Spleen (tissue), 11 donors: ENCODE measurements at regions not wholly inside any gene's neighbourhood (a gene's known extent, or its start where the extent isn't known, plus 50 kb on each side); places are given as distances from the start of the nearest gene placed in this dataset.

Experiments
- DNase-seq: peaks from one replicate; pipeline ENCODE4 v3.0.0-alpha.2; 2020
- H3K27ac ChIP-seq, 8 donors: fragments of 200-600 bp; sonication (generic) in 7 of 8; 1 replicate in 4 of 8; 2 replicates in 4 of 8; pipeline versions ENCODE4 v1.5.0 to v1.8.0; 2016 to 2021; ENCODE audit warnings: inconsistent platforms in 4 of 8, mild to moderate bottlenecking in 4 of 8, moderate library complexity in 1 of 8
- H3K27me3 ChIP-seq, 7 donors: fragments of 200-600 bp; sonication (generic) in 6 of 7; replicated peaks in 1 of 7; 1 replicate in 4 of 7; 2 replicates in 3 of 7; pipeline versions ENCODE4 v1.5.0 to v1.8.0; 2016 to 2021; ENCODE audit warnings: inconsistent platforms in 3 of 7, mild to moderate bottlenecking in 1 of 7
- H3K36me3 ChIP-seq, 6 donors: fragments of 200-600 bp; sonication (generic) in 5 of 6; 1 replicate in 4 of 6; 2 replicates in 2 of 6; pipeline versions ENCODE4 v1.5.0 to v1.8.0; 2016 to 2021; ENCODE audit warnings: inconsistent platforms in 2 of 6
- H3K4me1 ChIP-seq, 6 donors: fragments of 200-600 bp; sonication (generic) in 5 of 6; 1 replicate in 3 of 6; 2 replicates in 3 of 6; pipeline versions ENCODE4 v1.5.0 to v1.8.0; 2016 to 2021; ENCODE audit warnings: inconsistent platforms in 3 of 6
- H3K4me3 ChIP-seq, 8 donors: fragments of 200-600 bp; sonication (generic) in 7 of 8; 1 replicate in 4 of 8; 2 replicates in 4 of 8; pipeline versions ENCODE4 v1.5.0 to v1.8.0; 2016 to 2021; ENCODE audit warnings: inconsistent platforms in 4 of 8, mild to moderate bottlenecking in 4 of 8, moderate library complexity in 2 of 8
- H3K9me3 ChIP-seq, 8 donors: fragments of 200-600 bp; sonication (generic) in 7 of 8; 1 replicate in 4 of 8; 2 replicates in 4 of 8; pipeline versions ENCODE4 v1.5.0 to v1.8.0; 2016 to 2021; ENCODE audit warnings: inconsistent platforms in 4 of 8
- CTCF ChIP-seq, 11 experiments: fragments of 200-600 bp in 7 of 11; fragments of 450-650 bp in 4 of 11; sonication (generic) in 4 of 11; IDR thresholded peaks in 8 of 11; conservative IDR thresholded peaks in 3 of 11; 1 replicate in 7 of 11; 2 replicates in 4 of 11; pipeline versions ENCODE4 v1.4.0 to v1.8.0; 2016 to 2021; ENCODE audit warnings: antibody characterized with exemption in 11 of 11, inconsistent platforms in 4 of 11, mild to moderate bottlenecking in 1 of 11
- POLR2A ChIP-seq, 3 donors: fragments of 450-650 bp; IDR thresholded peaks; one replicate each; pipeline ENCODE4 v1.5.1; 2017; ENCODE audit warnings: antibody characterized with exemption in 3 of 3, mild to moderate bottlenecking in 1 of 3
- POLR2AphosphoS5 ChIP-seq, 3 donors: sonication (generic); formaldehyde crosslinking; IDR thresholded peaks; one replicate each; pipeline ENCODE4 v1.5.1; 2017; ENCODE audit warnings: antibody characterized with exemption in 3 of 3
- WGBS, 5 donors: extraction: QIAGEN DNeasy Blood & Tissue Kit in 3 of 5; methylation state at CpG; one replicate each; pipeline versions ENCODE4 v1.1.5 to v1.1.7; 2013 to 2018; 5-methylcytosine and 5-hydroxymethylcytosine counted together
- intact Hi-C: fragments of 100-400 bp; cut with DNase I; formaldehyde crosslinking; loops from one replicate; pipeline ENCODE4 v1.15.0; 2023; ENCODE audit warnings: low total_unique reads
- donor health status: healthy with polysubstance abuse.
- donor health status: DM: no; HTN: no; CAD: no; lungs with moderate emphysema.
- donor health status: DM: no; HTN: no; CAD: no.
- donor health status: Bipolar disorder and iron deficiency.
- donor health status: healthy.
- donor health status: DM: no; HTN: no; CAD: no.
- donor health status: DM: yes; HTN: yes; CAD: no.

DNA sequence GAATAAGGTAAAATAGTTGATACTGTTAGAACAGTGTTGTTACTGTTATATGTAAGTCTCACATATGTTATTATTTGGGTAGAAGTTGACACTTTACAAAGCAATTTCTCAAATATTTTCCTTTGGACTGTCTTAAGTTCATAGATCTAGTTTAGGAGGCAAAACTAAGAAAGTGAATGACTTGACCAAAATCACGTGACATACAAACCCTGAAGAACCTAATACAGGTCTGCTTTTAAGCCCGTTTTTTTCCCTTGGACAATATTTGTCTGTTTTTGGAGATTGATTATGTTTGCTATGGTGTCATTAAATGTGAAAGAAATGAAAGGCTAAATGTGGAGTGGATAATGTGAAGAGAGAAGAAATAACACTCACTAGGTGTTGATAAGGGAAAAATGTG lies 644.9 kb upstream of the PITX2 start:
- no peak for DNase-seq
- Histone ChIP-seq H3K36me3 (no peaks in the 10 kb centered on the region), H3K4me1 (no peaks in the 10 kb centered on the region), H3K27ac (no peak overlapping the region), H3K9me3 (no peaks in the 10 kb centered on the region), H3K27me3 (no peaks in the 10 kb centered on the region), H3K4me3 (no peak overlapping the region)
- intact Hi-C loops = no loop called here
- 63 to 83% (median 72%) methylated on average over 2 of the region's 2 CpGs for WGBS, 5 donors
- TF ChIP-seq POLR2AphosphoS5 (IDR thresholded peaks at IDR 0.05) (no peak), CTCF (IDR thresholded peaks at IDR 0.05 in 8 of 11, conservative IDR thresholded peaks at IDR 0.05 in 3 of 11) (no peak), POLR2A (IDR thresholded peaks at IDR 0.05) (no peak)

- intact Hi-C loops = no loop called here
Measured at GRCh38 chr4:111268769-111269414, 646.0 kb upstream of the PITX2 start.

GRCh38 chr4:111269439-111269838 lies 646.6 kb upstream of the PITX2 start:
- Histone ChIP-seq H3K4me1 (no peaks in the 10 kb centered on the region), H3K27ac (no peak overlapping the region), H3K36me3 (no peaks in the 10 kb centered on the region), H3K27me3 (no peaks in the 10 kb centered on the region), H3K9me3 (no peaks in the 10 kb centered on the region), H3K4me3 (no peak overlapping the region)
- TF ChIP-seq POLR2AphosphoS5 (IDR thresholded peaks at IDR 0.05) (no peak), CTCF (IDR thresholded peaks at IDR 0.05 in 8 of 11, conservative IDR thresholded peaks at IDR 0.05 in 3 of 11) (no peak), POLR2A (IDR thresholded peaks at IDR 0.05) (no peak)
- DNase-seq = no peak
- 26 to 45% (median 28%) methylated on average over 2 of the region's 2 CpGs for WGBS, 5 donors
- intact Hi-C loops = no loop called here

More at GRCh38 chr4:111268769-111269414, 646.0 kb upstream of the PITX2 start:
- Histone ChIP-seq H3K27me3 (no peaks in the 10 kb centered on the region), H3K27ac (no peak overlapping the region), H3K9me3 (no peaks in the 10 kb centered on the region), H3K4me1 (no peaks in the 10 kb centered on the region), H3K4me3 (no peak overlapping the region), H3K36me3 (no peaks in the 10 kb centered on the region)
- WGBS, 5 donors = 48 to 84% (median 80%) methylated on average over 2 of the region's 2 CpGs
- no peak for TF ChIP-seq POLR2AphosphoS5 (IDR thresholded peaks at IDR 0.05)
- no peak for TF ChIP-seq CTCF (IDR thresholded peaks at IDR 0.05 in 8 of 11, conservative IDR thresholded peaks at IDR 0.05 in 3 of 11)
- no peak for TF ChIP-seq POLR2A (IDR thresholded peaks at IDR 0.05)
- no peak for DNase-seq

DNA sequence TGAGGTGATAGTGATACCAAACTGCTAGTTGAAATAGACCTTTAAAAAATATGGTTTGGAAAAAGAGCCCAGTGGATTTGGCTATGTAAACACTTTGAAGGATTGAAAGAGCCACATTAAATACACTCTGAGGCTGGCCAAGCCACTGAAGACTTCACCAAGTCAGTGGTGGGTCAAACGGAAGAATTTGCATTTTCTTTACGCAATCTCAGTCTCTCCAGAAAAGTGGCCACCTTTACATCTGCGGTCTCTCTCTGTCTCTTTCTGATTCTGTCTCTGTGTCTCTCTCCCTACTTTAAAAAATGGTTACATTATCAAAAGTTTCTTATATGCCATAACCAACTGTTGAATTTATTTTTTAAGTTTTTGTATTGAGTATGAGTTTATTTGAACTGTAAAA lies 651.2 kb upstream of the PITX2 start:
- intact Hi-C loops = no loop called here
- TF ChIP-seq POLR2A (IDR thresholded peaks at IDR 0.05) (no peak), CTCF (IDR thresholded peaks at IDR 0.05 in 8 of 11, conservative IDR thresholded peaks at IDR 0.05 in 3 of 11) (no peak), POLR2AphosphoS5 (IDR thresholded peaks at IDR 0.05) (no peak)
- Histone ChIP-seq H3K4me3 (no peak overlapping the region), H3K27ac (no peak overlapping the region), H3K36me3 (no peaks in the 10 kb centered on the region), H3K27me3 (no peaks in the 10 kb centered on the region), H3K4me1 (no peaks in the 10 kb centered on the region), H3K9me3 (no peaks in the 10 kb centered on the region)
- 85 to 93% (median 88%) methylated on average over 3 of the region's 3 CpGs for WGBS, 5 donors
- DNase-seq = no peak
